Heart left ventricle (tissue), 13 donors: ENCODE measurements at regions not wholly inside any gene's neighbourhood (a gene's known extent, or its start where the extent isn't known, plus 50 kb on each side); places are given as distances from the start of the nearest gene placed in this dataset.
"Not testable (repeated sequence)": the region's sequence is repeated elsewhere in the genome, so short reads cannot be mapped to it uniquely, and the experiment has no call there.

Experiments
- CTCF ChIP-seq, 12 donors: fragments of 200-600 bp; sonication (generic) in 4 of 12; IDR thresholded peaks; one replicate each; pipeline versions ENCODE4 v1.5.0 to v1.8.0; 2018 to 2022; ENCODE audit warnings: antibody characterized with exemption in 12 of 12, mild to moderate bottlenecking in 5 of 12
- POLR2A ChIP-seq, 2 donors: fragments of 450-650 bp; IDR thresholded peaks; one replicate each; pipeline ENCODE4 v1.6.1; 2017; ENCODE audit warnings: antibody characterized with exemption in 2 of 2, mild to moderate bottlenecking in 2 of 2, moderate library complexity in 2 of 2
- donor health status: ischemic (EF 13 %, LVEDD 7.1; RV severe dilation, severe dysfunction).
- donor health status: DM: no; HTN: yes; CAD: no.
- donor health status: DM: no; HTN: no; CAD: no.
- donor health status: ischemic (EF 25% LVEDD 6.9; RV normal size, moderate dysfunction).
- donor health status: ischemic (EF 25% LVEDD 5.7; RV mildly dilated, moderate dysfunction).
- donor health status: ischemic (EF 35%, LVEDD 5.7; RV mildly dilated, moderate dysfunction).
- donor health status: nonischemic (EF 11% LVEDD 7.7; RV severe dilation, severe dysfunction).
- donor health status: DM: yes; HTN: yes; CAD: no.
- donor health status: PGD.
- donor health status: ischemic (EF 29% LVEDD 5.4; RV normal size, mild dysfunction).
- donor health status: nonischemic (EF 23%, LVEDD 6.1; RV moderate dilation, normal function).

- TF ChIP-seq CTCF, POLR2A (IDR thresholded peaks at IDR 0.05): not testable (repeated sequence)
These were observed 141.8 kb upstream of the FOXD4L5 start for GRCh38 chr9:65426813-65427212.
